ENCODE measurements at regions not wholly inside any gene's neighbourhood (a gene's known extent, or its start where the extent isn't known, plus 50 kb on each side); places are given as distances from the start of the nearest gene placed in this dataset.

DNA sequence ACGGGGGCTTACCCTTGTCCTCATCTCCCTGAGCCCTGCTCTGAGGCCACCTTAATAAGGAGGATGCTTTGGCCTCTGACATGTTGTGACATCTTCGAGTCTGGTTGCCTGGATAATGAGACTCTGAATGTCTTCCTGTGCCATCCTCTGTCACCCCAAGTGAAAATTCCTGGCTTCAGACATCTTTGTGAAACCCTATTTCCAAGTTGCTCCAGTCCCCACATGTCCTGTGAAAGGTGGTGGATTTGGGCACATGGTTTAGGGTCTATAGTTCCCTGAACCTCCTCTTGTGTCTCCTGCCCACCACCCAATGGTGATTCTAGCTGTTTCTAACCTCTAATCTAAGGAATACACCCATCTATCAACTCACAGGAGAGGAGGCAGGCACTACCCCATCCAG, 223.1 kb upstream of the GLI3 start:
- TF ChIP-seq, protein P1, sequence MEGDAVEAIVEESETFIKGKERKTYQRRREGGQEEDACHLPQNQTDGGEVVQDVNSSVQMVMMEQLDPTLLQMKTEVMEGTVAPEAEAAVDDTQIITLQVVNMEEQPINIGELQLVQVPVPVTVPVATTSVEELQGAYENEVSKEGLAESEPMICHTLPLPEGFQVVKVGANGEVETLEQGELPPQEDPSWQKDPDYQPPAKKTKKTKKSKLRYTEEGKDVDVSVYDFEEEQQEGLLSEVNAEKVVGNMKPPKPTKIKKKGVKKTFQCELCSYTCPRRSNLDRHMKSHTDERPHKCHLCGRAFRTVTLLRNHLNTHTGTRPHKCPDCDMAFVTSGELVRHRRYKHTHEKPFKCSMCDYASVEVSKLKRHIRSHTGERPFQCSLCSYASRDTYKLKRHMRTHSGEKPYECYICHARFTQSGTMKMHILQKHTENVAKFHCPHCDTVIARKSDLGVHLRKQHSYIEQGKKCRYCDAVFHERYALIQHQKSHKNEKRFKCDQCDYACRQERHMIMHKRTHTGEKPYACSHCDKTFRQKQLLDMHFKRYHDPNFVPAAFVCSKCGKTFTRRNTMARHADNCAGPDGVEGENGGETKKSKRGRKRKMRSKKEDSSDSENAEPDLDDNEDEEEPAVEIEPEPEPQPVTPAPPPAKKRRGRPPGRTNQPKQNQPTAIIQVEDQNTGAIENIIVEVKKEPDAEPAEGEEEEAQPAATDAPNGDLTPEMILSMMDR (IDR thresholded peaks at IDR 0.05; ENCODE audit: extremely low read depth in 1 of 2, insufficient read depth in 1 of 2, low read depth in 1 of 2, low read length in 2 of 2): no peak
- no peak for TF ChIP-seq POLR2A (IDR thresholded peaks at IDR 0.05; ENCODE audit: low read depth, low read length)
